Testis (tissue), 2 donors: ENCODE measurements at regions not wholly inside any gene's neighbourhood (a gene's known extent, or its start where the extent isn't known, plus 50 kb on each side); places are given as distances from the start of the nearest gene placed in this dataset.

Experiments used
- CTCF ChIP-seq, 3 experiments: fragments of 450-650 bp in 2 of 3; fragments of 200-600 bp in 1 of 3; sonication (generic) in 1 of 3; IDR thresholded peaks; one replicate each; pipeline ENCODE4 v1.5.1; 2016 to 2019; ENCODE audit warnings: antibody characterized with exemption in 3 of 3, mild to moderate bottlenecking in 2 of 3, moderate library complexity in 1 of 3
- POLR2A ChIP-seq: fragments of 450-650 bp; IDR thresholded peaks from one replicate; pipeline ENCODE4 v1.6.1; 2017; ENCODE audit warnings: antibody characterized with exemption, mild to moderate bottlenecking, moderate library complexity

DNA sequence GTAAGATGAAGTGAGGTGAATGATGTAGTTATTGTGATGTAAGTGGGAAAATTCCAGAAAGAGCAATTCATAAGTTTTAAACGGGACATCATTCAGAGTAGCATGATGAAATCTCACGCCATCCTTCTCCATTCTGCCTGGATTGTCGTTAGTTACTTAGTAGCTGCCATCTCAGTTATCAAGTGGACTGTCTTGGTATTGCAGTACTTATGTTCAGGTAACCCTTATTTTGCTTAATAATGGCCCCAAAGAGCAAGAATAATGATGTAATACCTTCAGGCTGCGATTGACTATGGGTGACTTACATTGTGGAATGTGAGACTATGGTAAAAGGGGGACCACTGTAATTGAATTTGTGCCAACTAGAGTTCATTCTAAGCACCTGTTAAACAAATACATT is 234.1 kb upstream of the TOM1L1 start:
- peak in 1 of 3 experiments; percentile 13 for TF ChIP-seq CTCF (IDR thresholded peaks at IDR 0.05)
- TF ChIP-seq POLR2A: no peak
